SK-N-MC (cell line): ENCODE measurements at regions not wholly inside any gene's neighbourhood (a gene's known extent, or its start where the extent isn't known, plus 50 kb on each side); places are given as distances from the start of the nearest gene placed in this dataset.

Experiments used
- EZH2 ChIP-seq: fragments of 200-600 bp; sonication (generic); IDR thresholded peaks from one replicate; pipeline ENCODE4 v1.6.1; 2017; ENCODE audit warnings: antibody characterized with exemption
- FOXP2 ChIP-seq: optimal IDR thresholded peaks from 2 replicates; pipeline ENCODE3; 2011; ENCODE audit warnings: mild to moderate bottlenecking, moderate library complexity; ENCODE audit not compliant: insufficient read depth; ENCODE audit errors: extremely low read length, control extremely low read depth
- POLR2AphosphoS5 ChIP-seq: IDR thresholded peaks from 2 replicates; pipeline ENCODE4 v1.6.1; 2012; ENCODE audit warnings: mild to moderate bottlenecking, low read depth, low read length, borderline replicate concordance

DNA sequence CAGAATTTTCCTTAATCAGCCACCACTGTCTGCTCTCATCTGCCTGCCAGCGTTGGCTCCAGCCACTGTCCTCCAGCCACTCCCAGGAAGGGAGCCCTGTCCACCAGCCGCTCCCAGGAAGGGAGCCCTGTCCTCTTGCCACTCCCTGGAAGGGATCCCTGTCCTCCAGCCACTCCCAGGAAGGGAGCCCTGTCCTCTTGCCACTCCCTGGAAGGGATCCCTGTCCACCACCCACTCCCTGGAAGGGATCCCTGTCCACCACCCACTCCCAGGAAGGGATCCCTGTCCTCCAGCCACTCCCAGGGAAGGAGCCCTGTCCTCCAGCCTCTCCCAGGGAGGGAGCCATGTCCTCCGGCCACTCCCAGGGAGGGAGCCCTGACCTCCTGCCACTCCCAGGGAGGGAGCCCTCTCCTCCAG lies 726.5 kb downstream of the PTPRU start:
- TF ChIP-seq POLR2AphosphoS5 (no peak), EZH2 (no peak), FOXP2 (no peak)
